HG02588 (cell line): ENCODE measurements at regions not wholly inside any gene's neighbourhood (a gene's known extent, or its start where the extent isn't known, plus 50 kb on each side); places are given as distances from the start of the nearest gene placed in this dataset.

Source experiments
- ATAC-seq: cut with Tn5 transposase; IDR thresholded peaks from one replicate; pipeline ENCODE4 v1.9.1; 2021; ENCODE audit warnings: mild to moderate bottlenecking, moderate library complexity; ENCODE audit not compliant: unreplicated experiment

DNA sequence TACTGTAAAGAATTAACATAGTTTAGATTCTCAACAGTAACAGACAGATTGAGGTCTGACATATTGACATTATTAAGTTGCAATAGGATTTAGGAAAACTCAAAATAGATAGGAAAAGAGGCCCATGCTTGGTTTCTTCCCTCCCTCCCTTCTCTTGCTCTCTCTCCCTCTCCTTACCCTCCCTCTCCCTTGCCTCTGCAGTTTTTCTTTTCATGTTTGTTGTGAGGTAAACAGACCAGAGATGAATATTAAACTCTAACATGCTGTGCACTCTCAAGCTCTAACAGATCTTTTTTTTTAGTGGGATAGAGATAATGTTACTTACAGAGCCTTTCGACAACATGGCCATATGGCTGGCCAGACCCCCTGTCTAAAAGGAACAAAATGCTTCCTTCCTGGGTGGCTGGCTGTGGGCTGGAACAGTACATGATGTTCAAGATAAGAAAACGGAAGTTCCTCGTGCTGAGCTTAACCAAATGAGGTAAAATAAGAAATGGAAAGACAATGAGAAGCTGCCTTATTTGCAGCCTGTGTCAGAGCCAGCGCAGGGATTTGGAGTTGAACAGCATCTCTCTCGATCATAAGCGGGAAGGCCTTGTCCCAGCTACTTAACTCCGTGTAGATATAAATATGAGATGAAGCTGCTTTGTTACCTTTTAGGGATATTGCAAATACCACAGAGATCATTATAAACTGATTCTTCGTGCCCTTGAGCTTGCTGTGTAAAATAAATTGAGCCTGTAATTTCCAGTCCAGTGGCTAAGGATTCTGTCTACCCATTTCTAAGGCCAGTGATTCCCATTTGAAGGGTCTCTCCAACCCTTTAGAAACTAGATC, 391.9 kb upstream of the NPVF start:
- no peak for ATAC-seq

DNA sequence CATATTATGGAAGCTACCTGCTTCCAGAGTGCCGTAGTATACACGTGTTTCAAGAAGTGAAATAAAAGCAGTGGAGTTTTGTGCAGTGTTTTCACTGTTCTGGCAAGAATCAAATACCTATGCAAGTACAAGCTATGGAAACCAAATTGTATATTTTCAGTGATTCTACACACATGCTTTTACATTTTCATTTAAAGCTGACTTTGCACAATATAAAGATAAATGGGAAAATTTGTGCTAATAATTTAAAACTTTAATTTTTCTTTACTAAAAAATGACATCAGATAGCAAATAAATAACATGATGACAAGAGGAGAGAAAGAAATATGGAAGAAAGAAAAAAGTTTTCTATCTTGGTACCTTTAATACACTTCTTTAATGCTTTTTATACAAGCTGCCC, 393.7 kb upstream of the NPVF start:
- no peak for ATAC-seq

GRCh38 chr7:25622695-25623094, 394.4 kb upstream of the NPVF start:
- ATAC-seq: no peak

DNA sequence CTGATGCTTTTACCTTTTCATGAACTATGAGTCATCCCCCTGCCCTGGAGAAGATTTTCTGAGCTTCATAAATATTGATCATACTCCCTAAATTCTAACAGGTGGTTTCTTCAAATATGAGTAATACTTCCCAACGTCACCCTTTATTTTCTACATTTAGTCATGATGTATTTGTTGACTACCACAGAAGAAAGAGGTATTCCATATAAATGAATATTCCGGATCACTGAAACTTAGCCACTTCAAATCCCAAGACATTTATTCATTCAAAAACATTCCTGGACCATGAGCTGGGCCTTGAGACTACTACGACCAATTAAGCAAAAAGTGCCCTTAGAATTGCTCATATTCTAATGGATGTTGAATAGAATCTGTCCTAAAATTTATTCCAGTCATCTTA, 395.8 kb upstream of the NPVF start:
- ATAC-seq: no peak

GRCh38 chr7:25624833-25625232, 396.5 kb upstream of the NPVF start:
- no peak for ATAC-seq

GRCh38 chr7:25625306-25625992, 397.2 kb upstream of the NPVF start:
- no peak for ATAC-seq

DNA sequence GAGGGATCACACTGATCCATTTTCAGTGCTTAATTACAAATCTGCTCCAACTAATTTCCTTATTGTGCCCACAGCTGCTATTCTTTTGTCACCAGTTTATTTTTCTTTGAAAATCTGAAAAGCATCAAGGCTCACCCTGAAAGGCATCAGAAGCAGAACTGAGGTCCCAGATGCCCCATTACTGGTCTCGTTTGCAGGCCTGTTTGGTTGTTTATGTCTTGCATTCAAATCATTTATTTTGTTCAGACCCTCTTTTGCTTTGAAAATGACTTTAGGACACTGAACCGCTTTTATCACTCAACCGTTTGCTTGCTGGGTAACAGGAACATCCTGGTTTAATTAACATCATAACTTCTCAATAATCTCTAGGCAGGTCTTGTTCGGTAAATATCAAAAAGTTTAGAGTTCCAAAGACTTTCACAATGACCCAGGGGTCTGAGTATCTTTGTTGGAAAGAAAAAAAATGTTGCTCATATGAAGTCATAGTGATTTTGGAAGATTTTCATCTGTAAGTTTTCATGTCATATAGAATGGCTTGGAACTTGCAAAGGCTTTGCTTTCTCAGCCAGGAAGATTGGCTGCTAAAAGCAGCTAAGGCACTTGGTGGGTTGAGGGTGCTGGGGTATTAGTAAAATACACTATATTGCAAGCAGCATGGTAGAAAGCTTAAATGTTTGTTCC, 398.3 kb upstream of the NPVF start:
- no peak for ATAC-seq

DNA sequence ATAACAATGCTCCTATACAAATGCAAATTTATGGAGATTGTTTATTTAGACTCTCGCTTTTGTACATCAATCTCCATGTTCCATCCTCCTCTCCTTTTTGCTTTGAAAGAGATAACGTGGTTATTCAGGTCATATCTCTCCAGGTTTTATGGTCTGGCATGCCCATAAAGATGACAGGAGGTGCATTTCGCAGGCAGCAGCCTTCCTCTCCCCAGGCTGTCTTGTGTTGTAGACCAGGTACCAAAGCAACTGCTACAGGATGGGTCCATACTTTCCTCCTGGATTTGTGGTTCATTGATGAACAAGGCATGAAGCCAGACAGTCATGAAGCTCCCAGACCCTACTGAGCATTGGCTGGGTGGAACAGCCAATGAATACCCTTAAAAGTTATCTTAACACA, 400.2 kb upstream of the NPVF start:
- no peak for ATAC-seq

GRCh38 chr7:25632616-25633015, 404.3 kb upstream of the NPVF start:
- no peak for ATAC-seq

- ATAC-seq: no peak
These were observed 405.2 kb upstream of the NPVF start for GRCh38 chr7:25633426-25634036.

DNA sequence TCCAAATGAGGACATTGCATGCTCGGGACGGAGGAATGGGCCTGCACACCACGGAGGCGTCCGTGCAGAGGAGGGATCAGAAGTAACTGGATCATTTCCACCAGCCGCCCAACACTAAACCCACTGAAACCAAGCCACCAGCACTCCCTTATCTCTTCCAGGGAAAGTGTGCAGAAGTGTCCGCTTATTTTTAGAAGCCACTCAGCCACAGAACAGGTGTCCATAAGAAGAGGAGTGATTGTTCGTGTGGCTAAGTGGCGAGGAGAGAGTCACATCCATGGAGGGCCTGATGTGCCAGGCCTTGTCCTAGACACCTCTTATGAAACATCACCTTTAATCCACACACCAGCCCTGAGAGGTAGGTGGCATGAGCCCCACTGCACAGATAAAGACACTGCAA, 407.9 kb upstream of the NPVF start:
- no peak for ATAC-seq

DNA sequence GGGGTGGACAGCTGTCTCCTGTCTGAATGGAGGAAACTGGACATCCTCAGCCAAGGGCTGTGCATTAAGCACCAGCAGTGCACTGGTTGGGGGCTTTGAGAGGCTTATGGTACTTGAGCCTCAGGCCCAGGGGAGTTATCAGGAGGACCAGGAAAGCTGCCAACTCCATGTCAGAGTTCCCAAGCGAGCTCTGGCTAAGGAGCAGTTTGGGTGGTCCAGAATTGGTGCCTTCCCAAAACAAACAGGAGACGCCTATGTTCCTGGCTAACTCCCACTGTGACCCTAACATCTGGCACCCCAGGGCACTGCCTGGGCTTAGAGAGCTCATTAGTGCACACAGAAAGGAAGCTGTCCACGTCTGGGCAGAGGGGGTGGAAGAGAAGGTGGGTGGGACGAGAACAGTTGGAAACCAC, 408.6 kb upstream of the NPVF start:
- no peak for ATAC-seq

GRCh38 chr7:25638068-25638467, 409.8 kb upstream of the NPVF start:
- no peak for ATAC-seq

GRCh38 chr7:25638590-25639244, 410.4 kb upstream of the NPVF start:
- no peak for ATAC-seq

- ATAC-seq: no peak
These were observed 414.6 kb upstream of the NPVF start for GRCh38 chr7:25642849-25643248.

GRCh38 chr7:25643286-25643685, 415.0 kb upstream of the NPVF start:
- ATAC-seq: no peak

DNA sequence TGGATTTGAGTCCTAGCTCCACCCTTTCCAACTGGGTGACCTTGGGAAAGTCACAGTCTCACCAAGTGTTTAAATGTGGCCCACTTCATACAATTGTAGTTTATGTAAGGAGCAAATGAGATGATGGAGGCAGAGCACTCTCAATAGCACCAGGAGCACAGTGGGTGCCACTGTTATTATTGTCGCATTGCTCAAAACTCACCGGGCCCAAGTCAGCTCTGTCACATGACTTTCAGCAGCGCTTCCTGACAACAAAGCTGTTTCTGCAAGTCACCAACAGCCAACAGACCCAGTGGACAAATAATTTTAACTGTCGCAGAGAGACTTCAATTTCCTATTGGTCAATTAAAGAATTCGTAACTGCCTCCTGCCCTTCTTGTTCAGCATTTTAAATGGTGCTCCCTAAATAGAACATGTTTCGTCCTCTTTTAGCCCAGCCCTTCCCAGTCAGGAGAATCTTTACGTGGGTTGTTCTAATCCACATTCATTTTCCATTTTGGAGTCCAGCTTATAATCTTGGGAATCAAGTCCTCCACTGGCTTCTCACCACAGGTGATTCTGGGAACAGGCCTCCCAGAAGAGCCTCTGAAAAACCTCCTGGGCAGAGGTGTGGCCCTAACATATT, 415.6 kb upstream of the NPVF start:
- ATAC-seq: no peak

DNA sequence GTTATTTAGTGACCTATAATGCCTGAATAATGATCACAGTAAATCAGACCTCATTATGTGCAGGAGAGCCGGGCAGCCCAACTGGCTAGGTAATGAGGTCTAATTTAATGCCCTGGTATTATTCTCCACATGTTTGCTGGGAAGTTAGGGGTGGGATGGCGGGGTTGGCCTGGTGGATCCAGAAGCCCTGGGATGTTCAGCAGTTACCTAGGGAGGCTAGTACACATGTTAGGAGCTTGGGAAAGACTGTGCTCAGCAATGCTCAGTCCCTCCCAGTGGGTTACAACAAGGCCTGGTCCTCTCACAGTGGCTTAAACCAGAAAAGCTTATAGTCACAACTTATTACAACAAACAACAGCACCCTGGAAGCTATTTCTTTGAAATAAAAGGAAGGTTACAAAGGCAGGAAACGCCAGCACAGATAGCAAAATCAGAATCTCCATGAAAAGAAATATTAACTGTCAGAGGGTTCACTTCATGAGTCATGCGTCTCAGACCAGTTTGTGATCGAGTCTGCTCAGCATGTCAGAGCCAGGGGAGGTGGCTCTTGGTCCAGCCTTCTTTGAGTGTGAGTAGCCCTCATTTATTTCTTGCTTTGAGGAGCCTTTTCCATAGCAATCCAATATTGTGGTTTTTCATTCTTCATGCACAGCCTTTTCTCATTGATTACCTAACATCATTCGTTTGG, 418.6 kb upstream of the NPVF start:
- ATAC-seq: no peak

GRCh38 chr7:25647872-25648271, 419.6 kb upstream of the NPVF start:
- ATAC-seq: no peak

DNA sequence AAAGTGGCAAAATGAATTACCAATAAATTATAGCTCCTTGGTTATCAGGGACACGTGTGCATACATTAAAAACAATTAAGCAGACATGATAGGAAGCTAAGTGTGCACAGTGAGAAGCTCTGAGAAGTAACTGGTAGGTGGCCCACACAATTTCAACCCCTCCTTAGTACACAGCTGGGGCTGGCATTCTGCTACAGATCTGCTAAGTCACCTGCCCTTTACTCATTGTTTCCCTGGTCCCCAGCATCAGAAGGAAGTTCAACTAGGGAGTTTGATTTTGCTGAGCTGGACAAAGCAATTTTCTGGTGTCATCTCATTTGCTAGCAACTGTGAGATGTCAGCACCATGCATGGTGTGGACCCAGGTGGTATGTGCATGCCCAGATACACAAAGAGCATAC, 424.1 kb upstream of the NPVF start:
- ATAC-seq: no peak
